Osteocyte (in vitro differentiated cells): ENCODE measurements at regions not wholly inside any gene's neighbourhood (a gene's known extent, or its start where the extent isn't known, plus 50 kb on each side); places are given as distances from the start of the nearest gene placed in this dataset.

Experiments used
- DNase-seq: peaks from one replicate; pipeline ENCODE4 v3.0.0; 2021; ENCODE audit warnings: mixed read lengths; ENCODE audit not compliant: unreplicated experiment; ENCODE audit errors: extremely low spot score
- H3K27ac Mint-ChIP-seq: one replicate; pipeline ENCODE4 v1.8.0; 2021; ENCODE audit warnings: mild to moderate bottlenecking, mixed read lengths; ENCODE audit not compliant: unreplicated experiment
- H3K27me3 Mint-ChIP-seq: one replicate; pipeline ENCODE4 v1.8.0; 2021; ENCODE audit warnings: mixed read lengths; ENCODE audit not compliant: unreplicated experiment
- H3K36me3 Mint-ChIP-seq: one replicate; pipeline ENCODE4 v1.8.0; 2021; ENCODE audit warnings: mixed read lengths; ENCODE audit not compliant: unreplicated experiment
- H3K4me1 Mint-ChIP-seq: one replicate; pipeline ENCODE4 v1.8.0; 2021; ENCODE audit warnings: mixed read lengths; ENCODE audit not compliant: unreplicated experiment
- H3K4me3 Mint-ChIP-seq: one replicate; pipeline ENCODE4 v1.8.0; 2021; ENCODE audit warnings: mild to moderate bottlenecking, moderate library complexity, mixed read lengths; ENCODE audit not compliant: unreplicated experiment
- H3K9me3 Mint-ChIP-seq: one replicate; pipeline ENCODE4 v1.8.0; 2021; ENCODE audit warnings: mixed read lengths; ENCODE audit not compliant: unreplicated experiment
- TF ChIP-seq, protein P1 (sequence below): fragments of 200-600 bp; sonication (generic); IDR thresholded peaks from 2 replicates; pipeline ENCODE4 v1.5.0; 2021; ENCODE audit warnings: antibody characterized with exemption, mild to moderate bottlenecking, moderate library complexity

DNA sequence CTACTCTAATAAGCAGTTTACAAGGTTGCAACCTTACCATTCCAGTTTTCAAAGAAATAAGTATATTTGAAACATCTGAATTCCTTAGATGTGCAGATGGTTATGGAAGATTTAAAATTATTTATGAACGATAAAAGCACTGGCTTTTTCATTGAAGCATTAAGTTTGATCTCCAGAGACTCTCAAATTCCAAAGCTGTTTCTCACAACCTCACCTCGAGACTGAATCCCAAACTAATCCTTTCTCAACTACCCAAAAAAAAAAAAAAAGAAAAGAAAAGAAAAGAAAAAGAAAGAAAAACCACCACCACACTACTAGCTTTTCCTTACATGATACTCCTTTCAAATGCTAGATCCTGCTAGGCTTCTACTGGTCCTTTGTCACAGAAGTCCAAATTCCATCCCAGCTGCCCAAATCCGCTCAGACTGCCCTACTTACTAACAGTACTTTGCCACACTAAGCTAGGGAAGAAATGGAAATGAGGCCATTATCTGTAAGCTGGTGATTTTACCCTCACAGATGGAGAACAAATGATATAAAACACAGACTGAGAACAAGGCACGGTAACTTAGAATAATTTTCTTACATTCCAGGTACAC, 100.6 kb upstream of the CDK1 start:
- H3K27ac Mint-ChIP-seq: no peak overlapping the region
- no peaks in the 10 kb centered on the region for H3K27me3 Mint-ChIP-seq
- TF ChIP-seq, protein P1, sequence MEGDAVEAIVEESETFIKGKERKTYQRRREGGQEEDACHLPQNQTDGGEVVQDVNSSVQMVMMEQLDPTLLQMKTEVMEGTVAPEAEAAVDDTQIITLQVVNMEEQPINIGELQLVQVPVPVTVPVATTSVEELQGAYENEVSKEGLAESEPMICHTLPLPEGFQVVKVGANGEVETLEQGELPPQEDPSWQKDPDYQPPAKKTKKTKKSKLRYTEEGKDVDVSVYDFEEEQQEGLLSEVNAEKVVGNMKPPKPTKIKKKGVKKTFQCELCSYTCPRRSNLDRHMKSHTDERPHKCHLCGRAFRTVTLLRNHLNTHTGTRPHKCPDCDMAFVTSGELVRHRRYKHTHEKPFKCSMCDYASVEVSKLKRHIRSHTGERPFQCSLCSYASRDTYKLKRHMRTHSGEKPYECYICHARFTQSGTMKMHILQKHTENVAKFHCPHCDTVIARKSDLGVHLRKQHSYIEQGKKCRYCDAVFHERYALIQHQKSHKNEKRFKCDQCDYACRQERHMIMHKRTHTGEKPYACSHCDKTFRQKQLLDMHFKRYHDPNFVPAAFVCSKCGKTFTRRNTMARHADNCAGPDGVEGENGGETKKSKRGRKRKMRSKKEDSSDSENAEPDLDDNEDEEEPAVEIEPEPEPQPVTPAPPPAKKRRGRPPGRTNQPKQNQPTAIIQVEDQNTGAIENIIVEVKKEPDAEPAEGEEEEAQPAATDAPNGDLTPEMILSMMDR: no peak
- no peak for DNase-seq
- H3K36me3 Mint-ChIP-seq: no peaks in the 10 kb centered on the region
- peaks cover 8% of the 10 kb centered on the region for H3K4me1 Mint-ChIP-seq
- H3K4me3 Mint-ChIP-seq: no peak overlapping the region
- peaks cover 12% of the 10 kb centered on the region for H3K9me3 Mint-ChIP-seq

DNA sequence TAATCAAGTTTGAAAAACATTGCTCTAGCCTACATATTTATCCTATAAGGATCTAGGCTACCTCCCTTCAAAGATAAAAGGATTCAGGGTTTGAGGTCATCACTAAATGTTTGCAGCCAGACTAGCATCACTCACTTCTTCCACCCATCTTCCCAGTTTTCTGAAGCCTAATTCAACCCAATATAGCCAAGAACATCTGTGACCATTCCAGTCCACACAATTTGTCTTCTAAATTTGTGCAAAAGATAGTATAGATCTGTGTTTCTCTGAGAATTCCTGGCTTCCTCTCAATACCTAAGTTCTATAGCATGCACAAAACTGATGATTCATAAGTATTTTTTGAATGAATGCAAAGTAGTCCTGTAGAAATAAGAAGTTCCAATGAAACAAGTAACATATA, 103.0 kb upstream of the CDK1 start:
- Mint-ChIP-seq H3K27ac (no peak overlapping the region), H3K27me3 (no peaks in the 10 kb centered on the region), H3K36me3 (no peaks in the 10 kb centered on the region), H3K9me3 (peaks cover 19% of the 10 kb centered on the region), H3K4me3 (no peak overlapping the region), H3K4me1 (peaks cover 7% of the 10 kb centered on the region)
- TF ChIP-seq, protein P1: no peak
- DNase-seq: no peak

DNA sequence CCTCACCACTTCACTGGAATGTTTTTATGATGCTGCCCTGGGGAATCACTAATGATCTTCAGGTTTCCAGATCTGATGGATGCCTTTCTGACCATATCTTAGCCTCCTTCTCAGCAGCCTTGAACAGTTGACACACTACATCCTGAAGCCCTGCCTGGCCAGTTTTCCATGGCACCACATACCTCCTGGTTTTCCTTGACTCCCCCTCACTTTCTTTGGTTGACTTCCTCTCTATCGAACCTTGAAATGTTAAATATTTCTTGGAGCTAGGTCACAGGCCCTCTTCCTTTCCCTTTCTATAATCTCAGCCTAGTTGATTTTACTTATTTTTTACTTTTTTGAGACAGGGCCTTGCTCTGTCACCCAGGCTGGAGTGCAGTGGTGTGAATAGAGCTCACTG, 108.8 kb upstream of the CDK1 start:
- H3K4me1 Mint-ChIP-seq: peaks cover 2% of the 10 kb centered on the region
- DNase-seq: no peak
- TF ChIP-seq, protein P1: no peak

DNA sequence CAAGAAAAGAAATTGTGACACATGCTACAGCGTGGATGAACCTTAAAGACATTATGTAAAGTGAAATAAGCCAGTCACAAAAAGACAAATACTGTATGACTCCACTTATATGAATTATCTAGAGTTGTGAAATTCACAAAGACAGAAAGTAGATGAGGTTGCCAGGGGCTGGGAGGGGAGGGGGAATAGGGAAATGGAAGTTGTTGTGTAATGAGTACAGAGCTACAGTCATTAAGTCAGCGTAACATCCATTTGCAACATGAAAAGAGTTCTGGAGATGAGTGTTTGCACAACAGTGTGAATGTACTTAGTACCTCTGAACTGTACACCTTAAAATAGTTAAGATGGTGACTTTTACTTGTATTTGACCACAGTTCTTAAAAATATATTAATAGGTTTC, 112.1 kb upstream of the CDK1 start:
- Mint-ChIP-seq H3K9me3 (peaks cover 2% of the 10 kb centered on the region), H3K36me3 (no peaks in the 10 kb centered on the region), H3K4me1 (peaks cover 31% of the 10 kb centered on the region), H3K27ac (no peak overlapping the region), H3K27me3 (no peaks in the 10 kb centered on the region), H3K4me3 (no peak overlapping the region)
- no peak for DNase-seq
- TF ChIP-seq, protein P1: no peak

More for the DNA sequence above, 108.8 kb upstream of the CDK1 start:
- H3K36me3 Mint-ChIP-seq: no peaks in the 10 kb centered on the region
- no peak overlapping the region for H3K4me3 Mint-ChIP-seq
- H3K27me3 Mint-ChIP-seq: no peaks in the 10 kb centered on the region
- no peak overlapping the region for H3K27ac Mint-ChIP-seq
- peaks cover 17% of the 10 kb centered on the region for H3K9me3 Mint-ChIP-seq

DNA sequence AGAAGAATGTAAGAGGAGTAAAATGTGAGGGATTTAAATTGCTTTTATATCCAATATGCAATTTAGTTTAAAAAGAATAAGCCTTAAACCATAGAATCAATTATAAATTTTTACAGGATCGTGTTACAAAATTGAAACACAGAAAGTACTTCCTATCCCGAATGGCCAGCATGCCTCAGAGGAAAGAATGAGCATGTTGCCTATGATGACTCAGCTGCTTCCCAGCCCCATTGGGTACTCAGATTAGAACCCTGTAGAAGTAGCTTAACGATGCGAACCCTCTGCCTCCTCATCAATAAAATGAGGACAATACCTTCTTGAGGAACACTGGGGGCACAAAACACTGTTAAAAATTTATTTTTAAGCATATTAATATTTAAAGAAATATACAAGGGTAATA, 113.4 kb upstream of the CDK1 start:
- H3K27me3 Mint-ChIP-seq: no peaks in the 10 kb centered on the region
- H3K4me1 Mint-ChIP-seq: peaks cover 34% of the 10 kb centered on the region
- H3K27ac Mint-ChIP-seq: no peak overlapping the region
- no peaks in the 10 kb centered on the region for H3K36me3 Mint-ChIP-seq
- TF ChIP-seq, protein P1: no peak
- no peak overlapping the region for H3K4me3 Mint-ChIP-seq
- no peaks in the 10 kb centered on the region for H3K9me3 Mint-ChIP-seq
- no peak for DNase-seq
